ENCODE measurements at regions not wholly inside any gene's neighbourhood (a gene's known extent, or its start where the extent isn't known, plus 50 kb on each side); places are given as distances from the start of the nearest gene placed in this dataset.
"Not testable (repeated sequence)": the region's sequence is repeated elsewhere in the genome, so short reads cannot be mapped to it uniquely, and the experiment has no call there.

DNA sequence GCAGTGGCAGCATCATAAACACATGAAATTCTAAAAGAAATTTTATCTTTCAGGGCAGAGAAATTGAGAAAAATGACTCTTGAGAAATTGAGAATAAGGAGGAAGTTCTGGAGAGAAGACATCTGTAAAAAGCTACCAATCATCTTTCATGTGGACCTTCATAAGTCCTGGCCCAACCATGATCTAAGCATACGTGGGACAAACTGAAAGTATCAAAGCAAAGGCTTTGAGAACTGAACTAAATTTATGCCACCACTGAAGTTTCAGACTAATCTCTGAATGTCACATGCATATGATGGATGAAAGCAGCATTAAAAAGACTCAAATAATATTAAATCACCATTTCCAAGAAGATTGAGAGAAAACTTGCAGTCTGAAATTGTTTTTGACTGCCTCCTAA is 1502.8 kb upstream of the LRRTM3 start:
- H3K4me3 ChIP-seq: no peak overlapping the region
- H3K27ac ChIP-seq: no peak overlapping the region
- H3K9me3 ChIP-seq: no peaks in the 10 kb centered on the region
- no peaks in the 10 kb centered on the region for H3K4me1 ChIP-seq
- no peaks in the 10 kb centered on the region for H3K36me3 ChIP-seq
- TF ChIP-seq EP300 (IDR thresholded peaks at IDR 0.05): no peak
- intact Hi-C loops (cut with DNase I): no loop called here
- H3K27me3 ChIP-seq: no peaks in the 10 kb centered on the region
- 69 to 75% methylated on average over 1 of the region's 1 CpG for WGBS, 2 donors
- no peak for DNase-seq

DNA sequence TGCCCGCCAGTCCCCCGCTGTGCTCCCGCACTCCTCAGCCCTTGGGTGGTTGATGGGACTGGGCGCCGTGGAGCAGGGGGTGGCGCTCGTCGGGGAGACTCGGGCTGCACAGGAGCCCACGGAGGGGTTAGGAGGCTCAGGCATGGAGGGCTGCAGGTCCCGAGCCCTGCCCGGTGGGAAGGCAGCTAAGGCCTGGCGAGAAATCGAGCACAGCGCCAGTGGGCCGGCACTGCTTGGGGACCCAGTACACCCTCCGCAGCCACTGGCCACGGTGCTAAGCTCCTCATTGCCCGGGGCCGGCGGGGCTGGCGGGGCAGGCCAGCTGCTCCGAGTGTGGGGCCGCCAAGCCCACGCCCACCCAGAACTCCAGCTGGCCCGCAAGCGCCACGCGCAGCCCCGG is 1496.5 kb upstream of the LRRTM3 start:
- H3K27me3 ChIP-seq; H3K4me1 ChIP-seq; DNase-seq; H3K27ac ChIP-seq; H3K4me3 ChIP-seq; H3K9me3 ChIP-seq; intact Hi-C loops (cut with DNase I); H3K36me3 ChIP-seq: not testable (repeated sequence)
- WGBS, 2 donors: 97% methylated on average over 30 of the region's 30 CpGs

DNA sequence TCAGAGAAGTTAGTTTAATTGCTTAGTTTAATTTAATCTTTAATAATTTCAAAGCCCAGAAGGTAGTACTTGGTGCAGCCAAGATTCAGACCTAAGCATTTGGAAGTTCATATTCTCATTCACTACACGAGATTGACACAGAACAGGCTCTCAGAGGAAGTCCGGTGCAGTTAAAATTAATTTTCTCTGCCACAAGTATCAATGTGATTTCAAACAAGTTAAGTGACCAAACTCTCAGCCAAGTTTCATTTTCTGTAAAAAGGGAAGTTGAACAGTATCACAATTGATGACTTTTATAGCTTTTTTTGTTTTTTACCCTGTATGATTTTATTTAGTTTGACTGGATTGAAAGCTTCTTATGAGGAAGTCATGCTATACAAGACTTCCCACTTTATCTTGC is 1494.9 kb upstream of the LRRTM3 start:
- no peak for DNase-seq
- intact Hi-C loops (cut with DNase I): no loop called here
- WGBS, 2 donors: 35 to 39% methylated on average over 2 of the region's 2 CpGs
- Histone ChIP-seq H3K27ac (no peak overlapping the region), H3K9me3 (no peaks in the 10 kb centered on the region), H3K4me1 (no peaks in the 10 kb centered on the region), H3K27me3 (no peaks in the 10 kb centered on the region), H3K4me3 (no peak overlapping the region), H3K36me3 (no peaks in the 10 kb centered on the region)
- TF ChIP-seq POLR2AphosphoS5 (IDR thresholded peaks at IDR 0.05) (no peak), EP300 (IDR thresholded peaks at IDR 0.05) (no peak), POLR2A (IDR thresholded peaks at IDR 0.05) (no peak)
- TF ChIP-seq, protein P1, sequence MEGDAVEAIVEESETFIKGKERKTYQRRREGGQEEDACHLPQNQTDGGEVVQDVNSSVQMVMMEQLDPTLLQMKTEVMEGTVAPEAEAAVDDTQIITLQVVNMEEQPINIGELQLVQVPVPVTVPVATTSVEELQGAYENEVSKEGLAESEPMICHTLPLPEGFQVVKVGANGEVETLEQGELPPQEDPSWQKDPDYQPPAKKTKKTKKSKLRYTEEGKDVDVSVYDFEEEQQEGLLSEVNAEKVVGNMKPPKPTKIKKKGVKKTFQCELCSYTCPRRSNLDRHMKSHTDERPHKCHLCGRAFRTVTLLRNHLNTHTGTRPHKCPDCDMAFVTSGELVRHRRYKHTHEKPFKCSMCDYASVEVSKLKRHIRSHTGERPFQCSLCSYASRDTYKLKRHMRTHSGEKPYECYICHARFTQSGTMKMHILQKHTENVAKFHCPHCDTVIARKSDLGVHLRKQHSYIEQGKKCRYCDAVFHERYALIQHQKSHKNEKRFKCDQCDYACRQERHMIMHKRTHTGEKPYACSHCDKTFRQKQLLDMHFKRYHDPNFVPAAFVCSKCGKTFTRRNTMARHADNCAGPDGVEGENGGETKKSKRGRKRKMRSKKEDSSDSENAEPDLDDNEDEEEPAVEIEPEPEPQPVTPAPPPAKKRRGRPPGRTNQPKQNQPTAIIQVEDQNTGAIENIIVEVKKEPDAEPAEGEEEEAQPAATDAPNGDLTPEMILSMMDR (IDR thresholded peaks at IDR 0.05): no peak

DNA sequence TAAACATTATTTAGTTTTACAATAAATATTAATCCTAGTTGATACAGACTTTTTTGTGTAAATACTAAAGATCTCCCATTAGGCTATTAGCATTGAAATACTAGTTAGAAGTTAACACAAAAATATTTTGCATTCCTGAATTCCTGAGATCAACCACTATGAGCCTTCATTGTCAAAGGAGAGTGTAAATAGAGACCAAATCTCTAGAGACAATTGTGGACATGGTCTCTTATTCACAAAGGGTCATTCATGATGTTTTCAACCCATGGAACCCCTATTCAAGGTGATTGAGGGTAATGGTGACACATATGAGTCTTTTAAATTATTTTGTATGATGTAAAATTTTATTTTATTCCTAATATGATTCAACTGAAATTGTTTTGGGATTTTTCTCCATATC is 1454.8 kb upstream of the LRRTM3 start:
- TF ChIP-seq EP300 (IDR thresholded peaks at IDR 0.05): no peak
- no peak for TF ChIP-seq POLR2A (IDR thresholded peaks at IDR 0.05)
- TF ChIP-seq POLR2AphosphoS5 (IDR thresholded peaks at IDR 0.05): no peak
- TF ChIP-seq, protein P1 (IDR thresholded peaks at IDR 0.05): no peak
- H3K27me3 ChIP-seq: no peaks in the 10 kb centered on the region
- no peaks in the 10 kb centered on the region for H3K9me3 ChIP-seq
- DNase-seq: no peak
- no peak overlapping the region for H3K27ac ChIP-seq
- intact Hi-C loops (cut with DNase I): no loop called here
- H3K36me3 ChIP-seq: no peaks in the 10 kb centered on the region
- H3K4me1 ChIP-seq: no peaks in the 10 kb centered on the region
- H3K4me3 ChIP-seq: no peak overlapping the region

DNA sequence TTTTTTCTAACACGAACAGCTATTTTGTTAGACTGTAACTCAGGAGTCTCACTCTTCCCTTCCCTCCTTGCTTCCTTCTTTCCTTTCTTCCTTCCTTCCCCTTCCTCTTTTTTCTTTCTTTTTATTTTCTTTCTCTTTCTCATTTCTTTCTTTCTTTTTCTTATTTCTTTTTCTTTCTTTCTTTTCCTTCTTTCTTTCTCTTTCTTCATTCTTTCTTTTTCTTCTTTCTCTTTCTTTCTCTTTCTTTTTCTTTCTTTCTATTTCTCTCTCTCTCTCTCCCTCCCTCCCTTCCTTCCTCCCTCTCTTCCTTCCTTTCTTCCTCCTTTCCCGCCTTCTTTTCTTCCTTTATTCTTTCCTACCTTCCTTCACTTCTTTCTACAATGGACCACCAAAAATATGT is 1443.0 kb upstream of the LRRTM3 start:
- Histone ChIP-seq H3K27ac (no peak overlapping the region), H3K36me3 (no peaks in the 10 kb centered on the region), H3K27me3 (no peaks in the 10 kb centered on the region), H3K4me1 (no peaks in the 10 kb centered on the region), H3K4me3 (no peak overlapping the region), H3K9me3 (no peaks in the 10 kb centered on the region)
- DNase-seq: no peak
- 92 to 94% methylated on average over 2 of the region's 2 CpGs for WGBS, 2 donors
- intact Hi-C loops (cut with DNase I): no loop called here
- TF ChIP-seq POLR2A (IDR thresholded peaks at IDR 0.05): no peak
- TF ChIP-seq POLR2AphosphoS5 (IDR thresholded peaks at IDR 0.05): no peak
- TF ChIP-seq, protein P1 (IDR thresholded peaks at IDR 0.05): no peak
- TF ChIP-seq EP300 (IDR thresholded peaks at IDR 0.05): no peak

DNA sequence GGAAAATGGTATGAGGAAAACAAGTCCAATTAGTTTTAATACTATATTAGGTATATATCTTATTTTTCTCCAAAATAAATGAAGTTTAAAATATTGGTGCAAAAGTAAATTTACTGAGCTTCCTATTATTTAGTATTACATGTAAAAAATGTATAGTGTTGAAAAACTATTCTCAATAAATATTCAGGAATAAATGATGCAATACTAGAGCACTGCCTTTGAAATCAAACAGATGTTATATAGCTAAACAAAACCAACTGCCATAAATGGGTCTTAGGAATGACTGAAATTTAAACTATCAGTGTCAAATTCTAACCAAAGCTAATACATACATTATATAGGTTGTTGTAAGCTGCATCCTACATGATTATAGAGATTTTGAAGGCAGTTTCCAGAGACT is 1434.0 kb upstream of the LRRTM3 start:
- Histone ChIP-seq H3K27me3 (no peaks in the 10 kb centered on the region), H3K27ac (no peak overlapping the region), H3K36me3 (no peaks in the 10 kb centered on the region), H3K4me1 (no peaks in the 10 kb centered on the region), H3K9me3 (no peaks in the 10 kb centered on the region), H3K4me3 (no peak overlapping the region)
- intact Hi-C loops (cut with DNase I): no loop called here
- no peak for DNase-seq
- TF ChIP-seq EP300 (IDR thresholded peaks at IDR 0.05) (no peak), POLR2A (IDR thresholded peaks at IDR 0.05) (no peak), POLR2AphosphoS5 (IDR thresholded peaks at IDR 0.05) (no peak)
- TF ChIP-seq, protein P1 (IDR thresholded peaks at IDR 0.05): no peak
